AG04450 (cell line): ENCODE measurements at regions not wholly inside any gene's neighbourhood (a gene's known extent, or its start where the extent isn't known, plus 50 kb on each side); places are given as distances from the start of the nearest gene placed in this dataset.
A peak's percentile ranks its signal among the peaks of the same experiment; 100 is the strongest.

Source experiments
- CTCF ChIA-PET: fragments of 300-600, 350-600 bp; formaldehyde crosslinking; extraction: SDS; loops from one replicate; lab custom pipeline; 2022; ENCODE audit warnings: antibody characterized with exemption, inconsistent platforms; lab: Charles Lee
- POLR2A ChIA-PET: fragments of 350-600 bp; formaldehyde crosslinking; extraction: SDS; loops from one replicate; lab custom pipeline; 2021; ENCODE audit warnings: antibody characterized with exemption, inconsistent platforms; lab: Yijun Ruan, JAX
- DNase-seq: peaks from one replicate; pipeline ENCODE4 v3.0.0-alpha.2; 2011; ENCODE audit warnings: low read depth, low spot score
- H3K27ac ChIP-seq: one replicate; pipeline ENCODE4 v1.5.1; 2012; ENCODE audit warnings: low read depth, low read length, control low read depth
- H3K27me3 ChIP-seq: one replicate; pipeline ENCODE4 v1.6.0; 2012; ENCODE audit warnings: low read length; ENCODE audit not compliant: control insufficient read depth, insufficient read depth
- H3K4me3 ChIP-seq: 2 replicates; pipeline ENCODE4 v1.5.1; 2011; ENCODE audit warnings: mild to moderate bottlenecking, low read depth, low read length, control low read depth
- H3K9me3 ChIP-seq: 2 replicates; pipeline ENCODE4 v1.5.1; 2012; ENCODE audit warnings: low read length; ENCODE audit not compliant: control insufficient read depth, insufficient read depth
- CTCF ChIP-seq: IDR thresholded peaks from 2 replicates; pipeline ENCODE4 v1.5.1; 2011; ENCODE audit warnings: low read depth, low read length, control low read depth, inconsistent platforms

DNA sequence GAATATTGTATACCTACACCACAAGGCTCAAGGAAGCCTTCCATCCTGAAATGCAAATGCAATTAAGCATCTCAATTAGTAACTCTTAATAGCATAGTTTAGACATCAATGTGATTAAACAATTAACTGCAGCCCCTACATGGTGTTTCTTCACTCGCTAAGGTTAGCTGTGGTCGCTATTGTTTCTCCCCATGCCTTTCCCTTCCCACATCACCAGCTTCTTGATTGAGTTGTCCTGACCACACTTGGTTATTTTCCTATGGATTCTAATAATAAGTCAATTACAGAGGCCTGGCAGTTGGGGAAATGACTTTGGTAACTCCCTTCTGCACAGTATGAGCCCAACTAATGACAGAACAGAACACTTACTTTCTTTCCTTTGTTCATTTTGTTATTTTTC, 265.0 kb downstream of the ADAMTS20 start:
- Histone ChIP-seq H3K4me3 (no peak overlapping the region), H3K9me3 (no peaks in the 10 kb centered on the region), H3K27me3 (no peaks in the 10 kb centered on the region), H3K27ac (no peak overlapping the region)
- ChIA-PET CTCF (interaction anchor here (7.0 kb wide), 1 partner anchor 50 kb away, joined by 56 read pairs; no protein-coding TSS in a partner anchor), POLR2A (no interaction called here)
- DNase-seq: no peak
- TF ChIP-seq CTCF: no peak

GRCh38 chr12:43285159-43285598, 266.8 kb downstream of the ADAMTS20 start:
- Histone ChIP-seq H3K9me3 (no peaks in the 10 kb centered on the region), H3K27ac (no peak overlapping the region), H3K4me3 (no peak overlapping the region), H3K27me3 (no peaks in the 10 kb centered on the region)
- ChIA-PET POLR2A (interaction anchor here (1.0 kb wide), 1 partner anchor 25 kb away, joined by 7 read pairs; no protein-coding TSS in a partner anchor), CTCF (interaction anchor here (0.5 to 6.8 kb wide), 3 partner anchors 52 to 802 kb away, joined by 5 to 72 read pairs (median 49); no protein-coding TSS in a partner anchor)
- TF ChIP-seq CTCF: no peak
- peak; percentile 93 for DNase-seq

GRCh38 chr12:43284486-43285158, 267.4 kb downstream of the ADAMTS20 start:
- POLR2A ChIA-PET: interaction anchor here (1.0 kb wide), 1 partner anchor 25 kb away, joined by 7 read pairs; no protein-coding TSS in a partner anchor

DNA sequence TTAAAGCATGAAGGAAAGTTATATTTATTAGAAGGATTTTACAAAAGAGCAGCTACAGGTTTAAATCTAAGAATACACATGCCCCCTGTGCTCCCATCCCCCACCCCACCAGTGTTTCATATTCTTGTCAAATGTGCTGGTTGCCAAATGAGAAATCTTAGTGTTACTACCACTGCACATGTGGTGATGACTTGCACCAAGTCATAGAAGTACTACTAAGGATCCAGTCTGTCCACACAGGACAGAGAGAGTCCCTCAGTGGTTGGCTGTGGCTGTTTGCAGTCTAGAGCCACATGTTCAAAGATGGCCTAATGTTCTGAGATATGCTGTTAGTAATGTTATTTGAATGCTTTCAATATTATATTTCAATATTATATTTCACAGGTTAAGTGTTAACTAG, 268.8 kb downstream of the ADAMTS20 start:
- H3K9me3 ChIP-seq: no peaks in the 10 kb centered on the region
- H3K4me3 ChIP-seq: no peak overlapping the region
- TF ChIP-seq CTCF: no peak
- H3K27ac ChIP-seq: no peak overlapping the region
- CTCF ChIA-PET: interaction anchor here (0.5 to 6.8 kb wide), 13 partner anchors 54 to 1072 kb away, joined by 3 to 72 read pairs (median 3); no protein-coding TSS in a partner anchor
- POLR2A ChIA-PET: no interaction called here
- no peaks in the 10 kb centered on the region for H3K27me3 ChIP-seq
- DNase-seq: no peak

More at GRCh38 chr12:43284486-43285158, 267.4 kb downstream of the ADAMTS20 start:
- no peak for DNase-seq
- Histone ChIP-seq H3K9me3 (no peaks in the 10 kb centered on the region), H3K27ac (peak overlapping the region; percentile 40), H3K27me3 (no peaks in the 10 kb centered on the region), H3K4me3 (no peak overlapping the region)
- CTCF ChIA-PET: interaction anchor here (6.1 to 6.8 kb wide), 2 partner anchors 53 to 802 kb away, joined by 49 to 72 read pairs; no protein-coding TSS in a partner anchor
- TF ChIP-seq CTCF: no peak

DNA sequence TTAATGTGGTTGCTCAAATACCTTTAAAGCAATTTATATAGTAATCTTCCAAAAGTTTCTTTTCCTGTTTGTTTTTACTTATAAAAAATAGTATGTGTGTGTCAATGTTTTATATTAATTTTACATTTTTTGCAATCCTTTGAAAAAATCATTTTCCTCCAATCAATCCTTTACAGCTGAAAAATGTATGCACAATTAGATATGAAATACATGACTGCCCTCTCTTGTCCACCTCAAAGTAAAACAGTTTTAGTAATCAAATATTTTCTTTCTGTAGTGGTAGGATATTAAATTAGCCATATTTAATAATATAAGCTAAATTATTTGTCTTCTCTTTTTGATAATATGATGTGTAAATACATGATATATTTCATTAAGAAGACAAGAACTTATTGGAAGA, 269.9 kb downstream of the ADAMTS20 start:
- no peaks in the 10 kb centered on the region for H3K9me3 ChIP-seq
- peak; percentile 49 for TF ChIP-seq CTCF
- ChIA-PET CTCF (interaction anchor here (0.5 to 6.8 kb wide), 35 partner anchors 8 to 950 kb away, joined by 3 to 72 read pairs (median 3); no protein-coding TSS in a partner anchor), POLR2A (interaction anchor here (1.3 to 1.5 kb wide), 2 partner anchors 691 to 798 kb away, joined by 4 to 5 read pairs; no protein-coding TSS in a partner anchor)
- no peak overlapping the region for H3K4me3 ChIP-seq
- no peak for DNase-seq
- no peak overlapping the region for H3K27ac ChIP-seq
- H3K27me3 ChIP-seq: no peaks in the 10 kb centered on the region
